Activated CD4-positive, CD25-positive, alpha-beta regulatory T cell treated with anti-CD3 and anti-CD28 coated beads, Interleukin-2, amount 50 U/mL, for 72 hours (primary cell): ENCODE measurements at regions not wholly inside any gene's neighbourhood (a gene's known extent, or its start where the extent isn't known, plus 50 kb on each side); places are given as distances from the start of the nearest gene placed in this dataset.

Experiments used
- DNase-seq: peaks from one replicate; pipeline ENCODE4 v3.0.0; 2021

- no peak for DNase-seq
These were observed 153.6 kb downstream of the KCTD15 start for GRCh38 chr19:33950091-33950750.

DNA sequence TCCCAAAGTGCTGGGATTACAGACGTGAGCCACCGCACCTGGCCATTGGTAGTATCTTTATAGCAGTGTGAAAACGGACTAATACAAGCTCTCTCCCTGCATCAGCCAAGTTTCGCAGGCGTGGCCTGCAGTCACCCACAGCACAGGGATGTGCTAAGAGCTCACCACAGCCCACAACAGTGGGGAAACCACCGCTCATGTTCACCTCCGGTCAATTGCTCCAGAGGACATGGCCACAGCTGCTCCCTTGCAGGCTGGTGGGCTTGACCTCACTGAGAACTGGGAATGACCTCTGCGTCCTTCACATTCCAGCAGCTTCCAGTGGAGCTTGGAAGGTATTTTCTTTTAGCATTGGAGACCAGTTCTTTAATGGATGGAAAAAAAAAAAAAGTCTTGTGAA, 156.4 kb downstream of the KCTD15 start:
- no peak for DNase-seq

DNA sequence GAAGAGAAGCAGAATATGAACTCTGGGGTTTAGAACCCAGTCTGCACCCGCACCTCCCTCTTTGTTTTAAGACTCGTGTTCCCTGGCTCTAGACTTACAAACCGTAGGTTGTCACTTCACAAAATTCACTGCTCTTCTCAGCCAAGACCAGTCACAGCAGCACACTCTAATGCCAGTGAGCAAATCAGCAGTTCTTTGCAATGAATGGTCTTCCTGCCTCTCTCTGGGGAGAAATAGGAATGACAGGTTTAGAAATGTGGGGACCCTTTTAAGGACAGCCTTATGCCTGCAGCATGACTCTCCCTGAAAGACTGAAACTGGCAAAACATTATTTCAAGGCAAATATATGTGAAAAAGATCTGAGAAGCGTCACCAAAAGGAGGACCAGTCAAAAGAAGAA, 156.9 kb downstream of the KCTD15 start:
- DNase-seq, result no peak

- DNase-seq, result no peak
These were observed 158.0 kb downstream of the KCTD15 start for GRCh38 chr19:33954686-33955085.

- no peak for DNase-seq
These were observed 160.3 kb downstream of the KCTD15 start for GRCh38 chr19:33956941-33957340.

DNA sequence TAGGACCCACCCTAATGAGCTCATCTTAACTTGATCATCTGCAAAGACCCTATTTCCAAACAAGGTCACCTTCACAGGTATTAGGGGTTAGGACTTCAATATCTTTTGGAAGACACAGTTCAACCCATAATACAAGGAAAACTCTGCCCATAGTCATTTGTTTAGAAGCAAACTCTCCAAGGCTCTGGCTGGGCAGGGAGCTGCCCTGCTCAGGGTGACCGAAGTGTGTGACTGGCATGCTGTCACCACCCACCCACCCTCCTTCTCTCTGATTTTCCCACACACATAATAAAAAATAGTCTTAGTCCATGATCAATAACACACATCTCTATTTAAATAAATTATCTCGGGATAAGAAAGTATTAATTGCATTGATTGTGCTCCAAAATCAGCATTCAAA, 161.1 kb downstream of the KCTD15 start:
- no peak for DNase-seq

- DNase-seq, result no peak
These were observed 163.9 kb downstream of the KCTD15 start for GRCh38 chr19:33960566-33960965.

DNA sequence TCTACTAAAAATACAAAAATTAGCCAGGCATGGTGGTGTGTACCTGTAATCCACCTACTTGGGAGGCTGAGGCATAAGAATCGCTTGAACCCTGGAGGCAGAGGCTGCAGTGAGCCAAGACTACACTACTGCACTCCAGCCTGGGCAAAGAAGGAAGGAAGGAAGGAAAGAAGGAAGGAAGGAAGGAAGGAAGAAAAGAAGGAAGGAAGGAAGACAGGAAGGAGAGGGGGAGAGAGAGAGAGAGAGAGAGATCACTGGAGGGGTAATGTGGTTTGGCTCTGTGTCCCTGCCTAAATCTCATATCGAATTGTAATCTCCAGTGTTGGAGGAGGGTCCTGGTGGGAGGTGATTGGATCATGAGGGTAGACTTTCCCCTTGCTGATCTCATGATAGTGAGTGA, 165.5 kb downstream of the KCTD15 start:
- no peak for DNase-seq

DNA sequence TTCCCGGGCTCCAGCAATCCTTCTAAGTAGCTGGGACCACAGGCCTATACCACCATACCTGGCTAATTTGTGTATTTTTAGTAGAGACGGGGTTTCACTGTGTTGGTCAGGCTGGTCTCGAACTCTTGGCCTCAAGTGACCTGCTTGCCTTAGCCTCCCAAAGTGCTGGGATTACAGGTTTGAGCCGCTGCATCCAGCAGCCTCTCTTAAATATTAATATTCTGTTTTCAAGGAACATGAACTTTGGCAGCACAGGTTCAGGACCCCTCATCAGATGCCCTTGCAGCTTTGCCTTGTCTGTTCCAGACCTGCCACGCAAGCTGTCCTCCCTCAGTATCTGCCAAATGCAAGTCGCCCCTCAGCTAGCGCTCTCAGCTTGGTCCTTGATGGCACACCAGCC, 166.8 kb downstream of the KCTD15 start:
- DNase-seq, result no peak

DNA sequence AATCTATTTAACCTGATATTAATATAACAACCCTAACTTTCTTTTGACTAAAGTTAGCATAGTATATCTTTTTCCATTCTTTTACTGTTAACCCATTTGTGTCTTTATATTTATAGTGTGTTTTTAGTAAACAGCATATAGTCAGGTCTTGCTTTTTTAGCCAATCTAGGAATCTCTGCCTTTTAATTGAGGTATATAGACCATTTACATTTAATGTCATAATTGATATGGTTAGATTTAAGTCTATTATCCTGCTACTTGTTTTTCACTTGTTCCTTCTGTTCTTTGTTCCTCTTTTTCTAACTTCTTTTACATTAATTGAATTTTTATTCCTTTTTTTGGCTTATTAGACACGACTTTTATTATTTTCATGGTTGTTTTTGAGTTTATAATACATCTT, 174.4 kb downstream of the KCTD15 start:
- DNase-seq, result no peak

DNA sequence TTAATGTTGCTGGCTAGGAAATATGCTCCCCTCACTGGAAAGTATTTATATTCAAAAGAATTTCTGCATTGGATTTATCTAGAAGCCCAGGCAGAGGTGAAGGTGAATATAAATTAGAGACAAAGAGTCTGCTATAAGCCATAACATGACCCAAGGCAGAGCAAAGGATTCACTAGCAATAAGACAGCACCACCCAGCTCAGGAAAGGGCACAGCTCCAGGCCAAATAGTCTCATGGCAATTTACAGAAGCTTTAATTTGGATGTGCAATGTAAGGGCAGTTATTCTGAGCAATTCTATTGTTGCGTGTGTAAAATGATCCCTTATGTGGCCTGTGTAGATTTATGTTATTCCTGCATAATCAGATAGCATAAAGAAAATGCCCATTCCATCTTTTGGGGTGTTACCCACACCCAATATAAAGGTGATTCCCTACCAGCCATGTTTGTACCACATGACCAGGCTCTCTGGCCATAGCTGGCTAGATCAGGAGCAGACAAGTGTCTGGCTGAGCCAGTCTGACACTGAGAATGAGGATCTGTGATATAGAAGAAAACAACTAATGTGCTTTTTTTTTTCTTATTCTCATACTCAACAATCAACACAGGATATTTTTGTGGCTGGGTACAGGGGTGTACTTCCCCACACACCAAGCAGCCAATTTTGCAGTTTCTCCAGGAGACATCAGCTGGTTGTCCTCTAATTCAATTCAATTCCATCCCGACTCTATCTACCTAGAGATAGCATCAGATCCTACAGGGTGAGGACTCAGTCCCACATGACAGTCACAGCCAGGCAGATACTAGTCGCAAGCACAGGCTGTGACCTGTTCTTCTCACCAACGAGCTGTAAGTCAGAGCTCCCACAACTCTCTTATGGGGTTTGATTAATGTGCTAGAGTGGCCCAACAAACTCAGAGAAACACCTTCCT, 181.4 kb downstream of the KCTD15 start:
- DNase-seq, result no peak

- no peak for DNase-seq
These were observed 186.0 kb downstream of the KCTD15 start for GRCh38 chr19:33982706-33983105.

DNA sequence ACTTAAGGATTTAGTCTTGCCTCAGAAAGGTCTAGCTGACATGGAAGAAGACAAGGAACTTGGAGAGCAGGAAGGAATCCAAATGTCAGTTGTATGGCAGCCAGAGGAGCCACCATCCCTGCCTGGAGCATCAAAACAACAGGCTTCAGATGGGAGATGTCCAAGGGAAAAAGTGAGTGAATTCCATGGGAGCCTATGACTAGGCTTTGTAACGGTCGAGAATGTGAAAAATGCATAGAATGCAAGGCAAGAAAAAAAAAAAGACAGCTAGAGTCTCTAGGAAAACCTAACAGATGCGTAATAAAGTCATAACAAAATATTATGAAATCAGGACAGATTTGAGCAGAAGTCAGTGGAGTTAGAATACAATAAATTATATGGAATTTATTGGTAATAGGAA, 183.7 kb upstream of the LSM14A start:
- DNase-seq, result no peak

GRCh38 chr19:33997690-33998089, 174.6 kb upstream of the LSM14A start:
- no peak for DNase-seq

- no peak for DNase-seq
These were observed 174.0 kb upstream of the LSM14A start for GRCh38 chr19:33998302-33998701.

- no peak for DNase-seq
These were observed 173.5 kb upstream of the LSM14A start for GRCh38 chr19:33998739-33999345.

DNA sequence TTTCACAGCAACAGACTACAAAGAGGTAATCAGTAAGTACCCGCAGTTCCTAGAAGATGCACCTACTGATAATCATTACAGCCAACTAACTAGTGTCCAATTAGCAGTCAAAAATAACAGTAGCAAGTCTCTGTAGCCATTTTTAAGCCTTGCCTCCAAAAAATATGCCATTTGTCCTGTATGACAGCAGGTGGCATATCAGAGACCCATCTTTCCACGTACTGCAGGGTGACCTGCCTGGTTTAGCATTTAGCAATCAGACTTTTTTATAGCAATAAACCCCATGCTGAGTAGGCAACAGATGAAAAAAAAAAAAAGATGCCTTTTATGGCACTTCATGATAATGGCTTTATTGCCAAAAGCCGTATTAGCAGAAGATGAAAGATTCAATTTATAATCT, 155.3 kb upstream of the LSM14A start:
- DNase-seq, result no peak

- DNase-seq, result no peak
These were observed 154.7 kb upstream of the LSM14A start for GRCh38 chr19:34017601-34018000.

DNA sequence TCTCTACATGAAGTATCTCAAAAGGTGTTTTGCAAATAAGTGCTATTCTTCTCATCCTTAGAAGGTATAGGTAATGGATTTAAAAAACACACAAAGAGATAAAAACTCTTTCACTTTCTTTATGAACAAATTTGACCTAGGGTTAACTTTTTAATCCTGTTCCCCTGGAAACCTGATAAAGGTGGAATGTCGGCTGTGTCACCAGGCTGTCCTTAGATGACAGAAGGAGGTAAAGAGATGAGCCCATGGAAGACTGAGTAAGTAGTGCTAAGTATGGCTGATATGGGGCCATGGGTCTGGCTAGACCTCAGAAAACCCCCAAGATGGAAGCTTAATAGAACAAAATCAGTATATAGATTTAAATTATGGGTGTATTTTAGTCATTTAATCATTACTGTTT, 153.8 kb upstream of the LSM14A start:
- DNase-seq, result no peak

DNA sequence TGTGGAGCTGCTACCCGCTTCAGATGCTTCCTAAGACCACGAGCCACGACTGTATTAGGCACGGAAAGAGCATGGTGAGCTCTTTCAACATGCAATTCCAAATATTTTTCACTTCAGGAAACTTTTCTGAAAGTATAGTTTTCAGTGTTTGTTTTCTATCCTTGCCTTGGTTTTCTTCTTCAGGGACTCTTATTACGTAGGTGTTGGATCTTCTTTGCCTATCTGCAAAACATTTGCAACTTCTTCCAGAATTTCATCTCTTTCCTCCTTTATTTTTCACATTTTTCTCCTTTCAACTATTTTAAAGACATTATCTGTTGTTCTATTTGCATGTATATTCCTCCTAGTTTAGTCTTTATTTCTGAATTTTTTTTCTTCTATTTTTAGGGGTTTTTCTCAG, 148.9 kb upstream of the LSM14A start:
- DNase-seq, result no peak

DNA sequence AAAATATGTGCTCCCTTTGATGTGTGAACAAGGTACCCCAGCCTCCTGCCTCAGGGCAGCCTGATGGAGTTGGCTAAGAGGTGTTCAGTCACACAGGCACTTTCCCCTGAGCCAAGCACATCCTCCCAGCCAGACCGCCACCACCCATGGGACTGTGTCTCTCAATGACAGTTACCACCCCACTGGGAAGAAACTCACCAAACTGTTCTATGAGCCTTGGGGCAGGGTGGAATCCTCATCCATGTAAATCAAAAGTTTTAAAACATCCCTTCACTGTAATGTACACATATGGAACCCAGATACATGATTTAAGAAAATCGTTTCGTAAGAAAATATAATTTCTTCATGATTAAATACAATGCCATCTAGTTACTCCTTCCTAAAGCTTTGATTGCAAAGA, 138.4 kb upstream of the LSM14A start:
- no peak for DNase-seq

DNA sequence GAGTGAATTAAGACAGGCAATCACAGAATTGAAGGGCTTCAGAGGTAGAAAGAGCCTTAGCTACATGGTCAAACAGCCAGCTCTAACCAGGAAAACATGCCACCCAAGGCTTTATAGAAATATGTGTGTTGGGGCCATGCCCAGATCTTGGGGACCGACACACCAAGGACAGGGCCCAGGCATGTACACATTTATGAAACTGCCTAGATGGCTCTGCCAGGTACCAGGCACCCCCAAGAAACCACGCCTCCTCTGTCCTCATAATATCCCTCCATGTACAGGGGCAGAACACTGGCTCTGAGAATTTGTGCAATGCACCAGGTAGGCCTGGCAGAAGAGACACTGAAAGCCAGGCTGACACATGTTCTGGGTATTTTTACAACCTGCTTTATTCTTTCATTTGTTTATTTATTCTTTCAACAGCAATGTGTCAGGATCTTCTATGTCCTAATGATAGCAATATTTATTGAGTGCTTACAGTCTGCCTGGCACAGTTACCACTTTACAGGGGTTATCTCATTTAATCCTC, 137.9 kb upstream of the LSM14A start:
- no peak for DNase-seq

DNA sequence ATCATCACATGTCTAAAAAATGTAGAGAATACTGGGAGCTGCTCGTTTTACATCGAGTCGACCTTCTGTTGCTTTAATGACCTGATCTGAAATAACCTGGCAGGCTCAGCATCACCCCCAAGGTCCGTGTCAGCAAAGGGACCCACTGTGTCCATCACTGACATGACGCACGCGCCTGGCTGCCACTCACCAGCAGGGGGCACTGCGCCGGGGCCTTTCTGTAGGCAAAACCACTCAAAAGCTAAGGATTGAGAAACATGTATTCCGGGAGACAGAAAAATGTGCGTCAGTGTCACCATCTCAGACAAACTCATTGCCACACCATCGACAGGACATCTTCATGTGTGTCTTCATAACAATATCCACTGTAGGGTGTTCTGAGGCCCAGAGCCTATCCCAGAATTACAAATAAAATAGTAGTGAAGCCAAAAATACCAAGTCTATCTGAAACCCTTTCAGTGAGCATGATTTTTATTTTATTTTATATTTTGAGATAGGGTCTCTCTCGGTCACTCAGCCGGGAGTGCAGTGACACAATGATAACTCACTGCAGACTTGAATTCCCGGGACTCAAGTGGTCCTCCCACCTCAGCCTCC, 130.3 kb upstream of the LSM14A start:
- DNase-seq, result peak; percentile 77
